C4-2B (cell line): ENCODE measurements at regions not wholly inside any gene's neighbourhood (a gene's known extent, or its start where the extent isn't known, plus 50 kb on each side); places are given as distances from the start of the nearest gene placed in this dataset.

Source experiments
- H3K27ac ChIP-seq: fragments of 450-650 bp; 2 replicates; pipeline ENCODE4 v1.5.1; 2017
- ZFX ChIP-seq: fragments of 450-650 bp; IDR thresholded peaks from 2 replicates; pipeline ENCODE4 v1.6.1; 2017
- TF ChIP-seq, protein P1 (sequence below): fragments of 450-650 bp; conservative IDR thresholded peaks from 2 replicates; pipeline ENCODE4 v1.5.1; 2017; ENCODE audit warnings: mild to moderate bottlenecking

DNA sequence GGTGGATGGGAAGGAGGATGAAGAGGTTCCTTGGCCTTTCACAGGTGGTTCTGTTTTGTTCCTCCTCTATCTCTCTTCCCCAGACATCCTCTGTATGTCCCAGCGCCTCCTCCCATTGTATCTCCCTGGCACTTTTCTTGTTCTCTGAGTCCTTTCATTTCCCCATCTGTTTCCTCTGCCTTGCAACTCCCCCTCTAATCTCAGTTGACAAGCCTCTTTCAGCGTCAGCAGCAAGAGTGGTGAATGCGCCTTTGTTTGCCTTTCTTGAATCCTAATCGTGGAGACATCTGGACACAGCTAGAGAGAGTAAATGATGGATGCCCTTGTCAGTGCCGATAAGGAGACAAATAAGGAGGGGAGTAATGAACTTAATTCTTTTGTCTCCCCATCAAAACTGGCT lies 167.0 kb downstream of the NDUFA10 start:
- TF ChIP-seq, protein P1, sequence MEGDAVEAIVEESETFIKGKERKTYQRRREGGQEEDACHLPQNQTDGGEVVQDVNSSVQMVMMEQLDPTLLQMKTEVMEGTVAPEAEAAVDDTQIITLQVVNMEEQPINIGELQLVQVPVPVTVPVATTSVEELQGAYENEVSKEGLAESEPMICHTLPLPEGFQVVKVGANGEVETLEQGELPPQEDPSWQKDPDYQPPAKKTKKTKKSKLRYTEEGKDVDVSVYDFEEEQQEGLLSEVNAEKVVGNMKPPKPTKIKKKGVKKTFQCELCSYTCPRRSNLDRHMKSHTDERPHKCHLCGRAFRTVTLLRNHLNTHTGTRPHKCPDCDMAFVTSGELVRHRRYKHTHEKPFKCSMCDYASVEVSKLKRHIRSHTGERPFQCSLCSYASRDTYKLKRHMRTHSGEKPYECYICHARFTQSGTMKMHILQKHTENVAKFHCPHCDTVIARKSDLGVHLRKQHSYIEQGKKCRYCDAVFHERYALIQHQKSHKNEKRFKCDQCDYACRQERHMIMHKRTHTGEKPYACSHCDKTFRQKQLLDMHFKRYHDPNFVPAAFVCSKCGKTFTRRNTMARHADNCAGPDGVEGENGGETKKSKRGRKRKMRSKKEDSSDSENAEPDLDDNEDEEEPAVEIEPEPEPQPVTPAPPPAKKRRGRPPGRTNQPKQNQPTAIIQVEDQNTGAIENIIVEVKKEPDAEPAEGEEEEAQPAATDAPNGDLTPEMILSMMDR = no peak
- no peak for TF ChIP-seq ZFX
- no peak overlapping the region for H3K27ac ChIP-seq

DNA sequence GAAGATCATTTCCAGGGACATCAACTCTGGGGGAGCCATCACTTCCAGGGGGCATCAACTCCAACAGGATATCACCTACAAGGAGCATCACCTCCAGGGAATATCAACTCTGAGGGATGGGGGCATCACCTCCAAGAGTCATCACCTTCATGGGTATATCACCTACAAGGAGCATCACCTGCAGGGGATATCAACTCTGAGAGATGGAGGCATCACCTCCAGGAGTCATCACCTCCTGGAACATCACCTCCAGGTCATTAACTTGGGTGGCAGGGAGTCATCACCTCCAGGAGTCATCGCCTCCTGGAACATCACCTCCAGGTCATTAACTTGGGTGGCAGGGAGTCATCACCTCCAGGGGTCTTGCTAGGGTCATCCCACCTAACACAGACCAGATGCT lies 167.6 kb downstream of the NDUFA10 start:
- TF ChIP-seq, protein P1 = no peak
- no peak for TF ChIP-seq ZFX
- H3K27ac ChIP-seq = no peak overlapping the region

DNA sequence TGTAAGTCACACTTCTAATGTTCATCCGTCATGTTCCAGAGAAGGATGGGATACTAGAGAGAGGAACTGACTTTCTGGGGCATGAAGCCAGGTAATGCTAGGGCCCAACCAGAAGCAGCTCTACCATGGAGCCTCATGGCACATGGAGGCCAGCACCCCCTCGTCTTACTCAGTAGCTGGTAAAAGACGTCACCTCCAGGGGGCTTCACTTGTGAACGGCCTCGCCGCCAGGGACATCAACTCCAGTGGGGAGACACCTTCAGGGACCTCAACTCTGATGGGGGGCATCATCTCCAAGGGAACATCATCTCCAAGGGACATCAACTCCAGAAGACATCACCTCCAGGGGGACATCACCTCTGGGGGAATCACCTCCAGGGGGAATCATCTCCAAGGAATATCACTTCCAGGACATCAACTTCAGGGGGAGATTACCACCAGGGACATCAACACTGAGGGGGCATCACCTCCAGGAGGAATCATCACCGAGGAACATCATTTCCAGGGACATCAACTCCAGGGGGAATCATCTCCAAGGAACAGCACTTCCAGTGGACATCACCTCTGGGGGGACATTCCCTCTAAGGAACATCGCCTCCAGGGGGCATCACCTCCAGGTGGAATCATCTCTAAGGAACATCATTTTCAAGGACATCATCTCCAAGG lies 168.4 kb downstream of the NDUFA10 start:
- H3K27ac ChIP-seq = no peak overlapping the region
- no peak for TF ChIP-seq ZFX
- TF ChIP-seq, protein P1 = no peak

DNA sequence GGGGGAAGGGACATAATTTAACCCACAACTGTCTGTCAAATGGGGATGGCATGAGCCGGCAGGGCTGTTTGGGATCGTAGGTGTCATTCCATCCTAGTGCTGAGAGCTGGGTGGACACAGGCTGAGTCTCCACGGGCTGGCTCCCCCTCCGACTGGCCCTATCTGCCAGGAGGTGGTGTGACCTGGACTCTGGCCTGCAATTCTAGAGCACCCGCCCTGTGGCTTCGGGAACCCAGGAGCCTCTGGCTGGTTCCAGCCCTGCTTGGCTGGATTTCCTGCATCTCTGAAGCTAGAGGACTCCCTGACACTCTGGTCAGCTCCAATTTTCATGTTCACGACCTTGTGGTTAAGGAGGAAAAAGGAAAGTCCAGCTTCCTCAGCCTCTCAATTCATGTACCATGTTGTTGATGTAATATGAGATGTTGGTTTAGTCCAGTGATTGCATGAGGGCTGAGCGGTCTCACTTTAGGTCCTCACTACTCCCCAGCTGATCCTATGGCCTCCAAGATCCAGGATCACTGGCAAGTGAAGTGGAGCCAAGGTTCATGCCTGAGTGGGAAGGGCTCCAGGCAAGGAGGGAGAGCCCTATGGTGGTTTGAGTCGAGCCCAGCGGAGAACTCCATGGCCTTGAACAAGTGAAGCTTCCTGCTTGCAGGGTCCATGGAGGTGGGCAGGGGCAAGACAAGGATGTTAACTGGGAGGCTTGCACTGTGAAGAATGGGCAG lies 169.1 kb downstream of the NDUFA10 start:
- no peak overlapping the region for H3K27ac ChIP-seq
- TF ChIP-seq, protein P1 = no peak
- no peak for TF ChIP-seq ZFX

DNA sequence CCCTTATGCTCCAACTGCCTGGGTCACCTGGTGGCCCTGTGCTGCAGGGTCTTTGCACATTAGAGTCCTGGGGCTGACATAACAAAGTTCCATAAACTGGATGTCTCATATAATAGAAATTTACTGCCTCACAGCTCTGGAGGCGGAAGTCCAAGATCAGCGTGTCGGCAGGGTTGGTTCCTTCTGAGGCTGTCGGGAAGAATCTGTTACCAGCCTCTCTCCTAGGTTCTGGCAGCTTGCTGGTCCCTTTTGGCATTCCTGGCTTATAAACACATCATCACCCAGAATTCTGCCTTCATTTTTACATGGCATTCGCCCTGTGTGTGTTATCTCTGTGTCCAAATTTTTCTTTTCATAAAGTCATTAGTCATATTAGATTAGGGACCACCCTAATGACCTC lies 170.5 kb downstream of the NDUFA10 start:
- no peak overlapping the region for H3K27ac ChIP-seq
- TF ChIP-seq, protein P1 = no peak
- no peak for TF ChIP-seq ZFX

DNA sequence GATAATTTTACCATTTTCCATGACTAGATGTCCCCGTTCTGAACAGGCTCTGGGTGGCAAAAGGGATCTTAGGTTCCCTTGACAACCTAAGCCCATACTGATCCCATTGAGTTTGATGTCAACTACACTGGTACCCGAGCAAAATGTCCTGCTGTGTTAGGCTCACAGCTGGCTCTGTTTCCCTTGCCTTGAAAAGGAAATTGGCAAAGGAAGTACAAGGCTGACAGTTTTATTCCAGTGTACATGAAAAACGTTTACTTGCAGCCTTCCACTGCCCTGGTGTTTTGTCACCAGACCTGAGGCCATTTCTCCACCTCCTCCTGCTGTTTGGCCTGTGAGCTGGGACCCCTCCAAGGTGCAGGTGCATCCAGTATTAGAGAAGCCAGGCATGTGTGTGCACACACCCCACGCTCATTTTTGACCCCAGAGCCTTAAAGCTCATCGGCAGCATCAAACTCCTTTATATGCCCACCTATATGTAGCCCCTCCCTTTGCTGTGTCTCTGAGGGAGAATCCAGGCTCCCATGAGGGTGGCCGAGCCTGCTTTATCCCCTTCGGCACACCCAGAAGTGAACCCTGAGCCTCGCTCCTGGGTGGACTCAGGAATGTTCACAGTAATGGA lies 171.3 kb downstream of the NDUFA10 start:
- TF ChIP-seq, protein P1 = no peak
- TF ChIP-seq ZFX = no peak
- H3K27ac ChIP-seq = no peak overlapping the region

DNA sequence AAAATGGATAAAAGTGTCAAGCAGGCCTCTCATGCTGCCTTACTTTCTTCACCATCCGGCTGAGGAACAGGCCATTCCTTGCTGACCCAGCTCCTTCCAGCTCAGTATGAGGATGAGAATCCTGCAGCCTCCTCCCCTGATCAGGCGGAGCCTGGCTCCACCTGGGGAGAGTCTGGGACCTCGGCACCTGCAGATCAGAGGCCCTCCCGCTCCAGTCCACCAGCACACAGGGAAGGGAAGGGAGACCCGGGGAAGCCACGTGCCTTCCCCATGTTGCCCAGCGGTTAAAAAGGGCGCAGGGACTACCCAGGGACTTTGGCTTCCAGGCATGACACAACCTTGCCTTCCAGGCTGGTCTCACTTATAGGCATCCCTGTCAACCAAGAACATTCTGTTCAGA lies 172.0 kb downstream of the NDUFA10 start:
- H3K27ac ChIP-seq = no peak overlapping the region
- TF ChIP-seq, protein P1 = no peak
- no peak for TF ChIP-seq ZFX
